ENCODE measurements at regions not wholly inside any gene's neighbourhood (a gene's known extent, or its start where the extent isn't known, plus 50 kb on each side); places are given as distances from the start of the nearest gene placed in this dataset.

DNA sequence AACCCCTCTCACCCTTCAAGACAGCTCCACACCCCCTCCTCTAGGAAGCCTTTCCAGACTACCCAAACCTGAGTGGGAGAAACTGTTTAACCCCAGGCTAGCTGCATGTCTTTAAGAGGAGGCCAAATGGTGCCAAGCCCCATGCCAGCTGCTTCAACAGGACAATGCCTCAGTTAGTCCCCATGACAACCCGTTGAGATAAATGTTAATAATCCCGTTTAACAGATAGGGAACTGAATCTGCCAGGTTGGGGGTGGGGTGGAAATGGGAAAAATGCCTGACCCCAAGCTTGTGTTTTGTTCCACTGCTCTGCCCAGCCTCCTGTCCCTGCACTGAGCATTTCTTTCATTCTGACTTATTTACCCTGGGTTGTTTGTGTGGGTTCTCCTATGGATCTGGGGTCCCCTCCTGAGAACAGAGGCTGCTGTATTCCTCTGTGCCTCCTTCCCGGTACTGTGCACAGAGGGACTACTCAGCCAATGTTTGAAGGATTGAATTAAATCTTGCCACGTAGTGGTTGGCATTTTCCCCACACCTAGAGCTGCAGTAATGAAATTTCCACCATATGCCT lies 452.6 kb upstream of the ZMIZ1 start:
- no peak for DNase-seq (ENCODE audit: low read depth in 2 of 2)

DNA sequence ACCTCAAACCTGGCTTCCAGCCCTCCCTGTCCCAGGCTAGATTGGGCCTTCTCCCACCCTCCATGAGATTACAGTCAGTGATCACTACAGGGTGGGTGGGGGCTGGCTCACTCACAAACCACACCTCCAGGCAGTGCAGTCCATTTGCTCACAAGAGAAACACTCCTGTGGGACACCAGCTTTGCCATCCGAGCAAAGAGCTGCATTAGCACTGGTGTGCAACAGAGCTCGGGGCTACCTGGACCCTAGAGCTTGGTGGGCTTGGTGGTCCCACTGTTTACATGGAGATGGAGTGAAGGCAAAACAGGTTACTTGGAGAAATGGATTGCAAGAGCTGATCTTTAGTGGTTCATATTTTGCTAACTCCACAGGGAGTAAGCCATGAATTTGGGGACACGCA lies 451.7 kb upstream of the ZMIZ1 start:
- no peak for DNase-seq (ENCODE audit: low read depth in 2 of 2)

DNA sequence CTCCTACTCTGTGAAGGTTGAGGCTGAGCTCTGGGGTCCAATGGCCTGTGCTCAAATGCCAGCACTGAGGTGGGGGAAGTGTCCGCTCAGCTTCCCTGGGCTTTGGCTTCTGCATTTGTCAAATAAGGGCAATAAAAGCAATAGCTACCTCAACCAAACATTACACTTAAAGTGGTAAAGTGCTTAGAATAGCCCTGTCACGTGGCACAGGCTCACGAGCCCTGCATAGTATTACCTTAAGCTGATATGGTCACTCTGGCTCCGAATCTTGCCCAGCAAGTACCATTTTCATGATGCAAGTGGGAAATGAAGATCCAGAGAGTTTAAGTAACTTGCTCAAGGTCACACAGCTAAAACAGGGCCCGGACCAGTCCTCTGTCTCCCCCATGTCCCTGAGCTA lies 451.1 kb upstream of the ZMIZ1 start:
- no peak for DNase-seq (ENCODE audit: low read depth in 2 of 2)

DNA sequence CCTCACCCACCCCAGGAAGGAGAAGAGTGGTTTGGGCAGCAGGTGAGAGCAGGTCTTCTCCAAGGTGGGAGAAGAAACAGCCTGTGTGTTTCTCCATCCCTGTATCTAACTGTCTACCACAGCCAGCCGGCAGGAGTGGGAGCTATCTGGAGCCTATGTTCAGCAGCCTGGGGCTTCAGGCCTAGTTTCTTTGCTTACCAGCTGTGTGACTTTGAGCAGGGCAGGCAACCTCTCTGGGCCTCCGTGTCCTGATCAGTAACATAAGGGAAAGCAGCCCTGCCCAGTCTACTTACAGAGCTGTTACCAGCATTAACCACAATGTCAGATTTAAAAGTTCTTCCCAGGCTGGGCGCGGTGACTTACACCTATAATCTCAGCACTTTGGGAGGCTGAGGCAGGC lies 450.7 kb upstream of the ZMIZ1 start:
- no peak for DNase-seq (ENCODE audit: low read depth in 2 of 2)

DNA sequence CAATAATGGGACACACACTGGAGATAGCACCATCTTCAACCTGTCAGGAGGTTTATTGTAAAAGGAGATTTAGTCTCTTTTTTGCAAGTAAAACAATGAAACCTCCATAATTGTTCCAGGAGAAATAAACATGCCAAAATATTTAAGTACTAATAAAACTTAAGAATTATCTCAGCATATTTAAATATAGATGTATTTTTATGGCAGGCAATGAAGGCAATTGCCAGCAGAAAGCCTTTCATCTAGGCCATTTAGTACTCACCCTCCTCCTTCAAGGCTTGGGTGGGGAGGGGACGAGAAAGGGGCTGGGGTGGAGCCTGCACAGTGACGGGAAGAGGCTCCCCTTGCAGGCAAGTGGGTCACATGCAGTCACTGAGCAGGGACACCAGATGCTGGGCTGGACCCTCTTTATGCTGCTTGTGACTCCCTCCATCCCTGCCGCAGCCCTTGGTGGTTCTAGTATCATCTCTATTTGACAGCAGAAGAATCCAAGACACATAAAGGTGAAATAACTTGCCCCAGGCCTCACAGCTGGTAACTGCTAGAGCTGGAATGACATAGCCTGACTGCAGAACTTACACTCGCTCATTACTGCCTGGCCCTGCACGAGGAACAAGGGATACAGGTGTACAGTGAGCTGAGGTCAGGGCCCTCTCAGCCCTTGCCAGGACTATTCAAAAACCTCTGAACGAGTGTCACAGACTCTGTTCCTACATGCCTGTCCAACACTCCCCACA lies 449.5 kb upstream of the ZMIZ1 start:
- no peak for DNase-seq (ENCODE audit: low read depth in 2 of 2)

DNA sequence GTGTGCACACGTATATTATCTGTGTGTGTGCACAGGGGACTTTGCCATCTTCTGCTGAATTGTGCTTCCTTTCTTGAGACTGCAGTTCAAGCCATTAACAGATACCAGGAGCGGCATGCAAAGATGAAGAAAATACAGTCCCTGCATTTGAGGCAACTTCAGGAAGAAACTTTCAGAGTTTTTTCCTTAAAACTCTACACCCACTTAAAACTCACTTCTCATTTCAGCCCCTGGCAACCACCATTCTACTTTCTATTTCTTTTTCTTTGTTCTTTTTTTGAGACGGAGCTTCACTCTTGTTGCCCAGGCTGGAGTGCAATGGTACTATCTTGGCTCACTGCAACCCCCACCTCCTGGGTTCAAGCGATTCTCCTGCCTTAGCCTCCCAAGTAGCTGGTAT lies 448.9 kb upstream of the ZMIZ1 start:
- DNase-seq (ENCODE audit: low read depth in 2 of 2): no peak

DNA sequence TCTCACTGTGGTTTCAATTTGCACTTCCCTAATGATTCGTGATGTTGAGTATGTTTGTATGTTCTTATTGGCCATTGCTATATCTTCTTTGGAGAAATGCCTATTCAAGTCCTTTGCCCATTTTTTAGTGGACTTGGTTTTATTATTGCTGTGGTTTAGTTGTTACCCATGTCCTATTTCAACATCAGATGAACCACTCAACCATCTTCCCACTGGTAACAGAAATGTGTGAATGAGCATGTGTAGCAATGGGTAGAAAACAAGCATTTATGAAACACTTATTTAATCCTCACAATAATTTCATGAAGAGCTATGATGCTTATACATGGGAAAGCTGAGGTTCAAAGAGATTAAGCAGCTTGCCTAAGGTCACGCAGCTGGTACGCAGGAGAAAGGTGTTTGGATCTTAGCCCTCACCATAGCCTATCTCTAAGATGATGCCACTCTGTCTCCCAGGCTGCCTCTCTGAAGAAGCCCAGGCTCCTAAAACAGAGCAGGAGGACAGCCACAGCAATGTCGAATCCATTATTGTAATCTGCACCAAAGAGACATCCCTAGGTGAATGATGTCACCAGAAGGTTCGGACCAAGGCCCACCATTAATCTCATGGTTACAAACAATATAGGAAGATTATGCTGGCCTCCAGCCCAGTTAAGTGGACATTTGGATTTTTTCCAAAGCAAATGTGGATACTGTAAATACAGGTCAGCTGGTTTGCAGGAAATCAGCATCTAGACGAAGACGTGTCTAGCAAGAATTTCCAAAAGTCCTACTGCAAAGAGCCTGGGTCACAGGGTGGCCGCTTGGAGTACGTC lies 447.6 kb upstream of the ZMIZ1 start:
- DNase-seq (ENCODE audit: low read depth in 2 of 2): no peak

DNA sequence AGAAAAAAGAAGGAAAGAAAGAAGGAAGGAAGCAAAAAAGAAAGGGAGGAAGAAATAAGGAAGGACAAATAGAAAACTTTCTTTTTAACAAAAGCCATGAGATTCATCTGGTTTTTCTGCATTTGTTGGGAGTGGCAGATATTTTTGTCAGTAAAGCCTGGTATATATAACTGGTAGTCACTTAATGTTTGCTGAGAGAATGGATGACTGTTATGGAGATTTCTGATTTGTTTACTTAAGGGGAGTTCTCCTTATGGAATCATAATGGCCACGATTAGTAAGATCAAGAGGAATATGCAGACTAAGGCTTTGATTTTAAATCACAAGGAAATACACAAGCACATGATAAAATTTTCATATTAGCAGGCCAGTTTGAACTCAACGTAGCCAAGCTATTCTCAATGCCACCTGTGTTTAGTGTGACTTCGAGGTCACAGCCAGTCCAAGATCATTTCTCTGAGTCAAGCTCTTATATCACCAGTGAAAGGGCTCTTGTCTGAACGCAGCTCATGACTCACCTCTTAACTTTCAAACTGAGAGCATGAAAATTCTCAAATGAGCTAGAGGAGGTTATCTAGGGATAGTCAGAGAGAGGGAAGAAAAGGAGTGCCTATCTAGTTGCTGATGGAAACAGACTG lies 445.1 kb upstream of the ZMIZ1 start:
- DNase-seq (ENCODE audit: low read depth in 2 of 2): no peak

DNA sequence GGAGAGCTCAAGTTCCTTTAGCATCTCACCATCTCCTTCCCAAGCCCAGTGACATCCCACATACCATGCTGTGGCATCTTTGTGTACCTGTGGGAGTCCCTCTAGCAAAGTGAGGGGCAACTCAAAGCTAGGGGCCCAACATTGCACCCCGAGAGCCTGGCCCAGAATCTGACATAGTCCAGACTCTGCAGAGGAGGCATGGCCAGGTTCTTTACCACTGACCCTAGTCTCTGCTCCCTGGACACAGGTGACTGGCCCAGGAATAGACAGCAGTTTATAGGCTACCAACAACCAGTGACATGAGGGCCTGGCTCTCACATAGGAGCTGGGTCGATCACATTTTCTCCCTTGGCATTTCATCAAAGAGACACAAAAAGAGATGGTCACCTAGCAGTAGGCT lies 444.0 kb upstream of the ZMIZ1 start:
- DNase-seq (ENCODE audit: low read depth in 2 of 2): no peak

DNA sequence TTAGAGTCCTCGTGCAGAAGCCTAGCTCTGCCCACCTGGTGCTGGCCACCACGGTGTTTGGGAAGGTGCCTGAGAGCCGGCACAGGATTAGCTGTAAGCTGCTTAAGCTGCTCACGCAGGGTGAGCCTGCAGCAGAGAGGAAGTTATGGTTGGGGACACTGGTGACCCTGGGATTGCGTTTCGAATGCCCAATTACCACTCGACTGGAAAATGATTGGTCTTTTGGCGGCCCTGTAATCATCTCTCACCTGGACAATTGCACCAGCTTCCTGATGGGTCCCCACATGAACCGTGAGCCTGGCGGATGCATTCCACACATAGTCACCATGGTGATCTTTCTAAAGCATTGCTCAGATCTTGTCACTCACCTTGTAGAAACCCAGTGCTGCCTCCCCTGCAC lies 442.3 kb upstream of the ZMIZ1 start:
- no peak for DNase-seq (ENCODE audit: low read depth in 2 of 2)

DNA sequence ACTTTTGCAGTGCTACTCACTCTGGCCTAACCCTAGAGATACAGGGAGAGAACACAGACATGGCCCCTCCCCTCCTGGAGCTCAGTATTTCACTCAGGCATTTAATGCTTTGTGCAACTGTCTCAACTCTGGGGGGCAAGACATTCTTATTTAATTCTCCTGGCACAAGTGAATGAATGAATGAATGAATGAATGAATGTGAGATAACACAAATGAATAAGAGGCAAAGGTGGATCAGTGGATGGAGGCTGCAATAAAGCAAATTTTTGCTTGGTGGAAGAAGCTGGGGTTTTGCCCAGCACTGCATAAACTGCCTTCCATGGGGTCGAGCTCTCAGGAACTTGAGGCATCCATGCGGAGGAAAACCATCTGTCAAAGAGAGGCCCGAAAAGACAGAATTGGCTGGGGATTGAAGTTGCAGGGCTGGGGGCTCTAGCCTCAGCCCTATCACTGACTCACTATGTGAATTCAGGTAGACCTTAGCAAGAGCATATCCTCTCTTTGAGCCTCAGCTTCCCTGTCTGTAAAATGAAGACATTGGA lies 441.4 kb upstream of the ZMIZ1 start:
- no peak for DNase-seq (ENCODE audit: low read depth in 2 of 2)

DNA sequence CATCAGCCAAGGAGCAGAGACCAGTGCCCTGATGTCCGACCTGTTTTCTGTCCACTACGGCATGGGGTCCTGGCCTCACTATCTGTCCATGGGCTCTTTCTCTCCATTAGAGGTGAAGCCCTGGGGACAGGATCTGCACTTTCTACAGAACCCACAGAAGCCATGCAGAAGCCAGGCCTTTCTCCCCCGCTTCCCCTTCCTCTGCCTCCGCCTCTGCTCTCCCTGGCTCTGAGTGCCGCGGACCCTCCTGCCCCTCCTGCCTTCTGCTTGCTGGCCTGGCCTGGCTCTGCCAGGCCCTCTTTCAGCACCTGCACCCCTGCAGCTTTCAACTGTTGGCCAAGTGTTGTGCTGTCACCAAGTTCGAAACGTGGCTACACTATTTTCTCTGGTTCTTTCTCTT lies 439.8 kb upstream of the ZMIZ1 start:
- DNase-seq (ENCODE audit: low read depth in 2 of 2): no peak

DNA sequence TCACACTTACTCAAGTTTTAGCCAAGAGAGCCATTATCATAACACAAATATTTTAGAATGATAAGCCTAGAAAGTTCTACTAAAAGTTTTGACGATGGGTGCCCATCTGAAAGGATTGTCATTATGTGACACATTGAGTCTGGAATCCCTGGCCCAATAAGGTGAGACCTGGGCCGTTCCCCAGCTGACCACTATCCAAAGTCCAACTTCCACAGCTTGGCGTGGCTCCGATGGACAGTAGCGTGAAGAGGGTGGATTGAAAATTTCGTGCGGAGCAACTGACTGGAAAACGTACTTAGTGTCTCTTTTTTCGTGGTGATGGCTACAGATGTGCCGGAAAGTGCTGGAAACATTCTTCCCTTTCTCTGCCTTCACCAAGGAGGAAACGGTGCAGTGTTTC lies 439.0 kb upstream of the ZMIZ1 start:
- no peak for DNase-seq (ENCODE audit: low read depth in 2 of 2)

DNA sequence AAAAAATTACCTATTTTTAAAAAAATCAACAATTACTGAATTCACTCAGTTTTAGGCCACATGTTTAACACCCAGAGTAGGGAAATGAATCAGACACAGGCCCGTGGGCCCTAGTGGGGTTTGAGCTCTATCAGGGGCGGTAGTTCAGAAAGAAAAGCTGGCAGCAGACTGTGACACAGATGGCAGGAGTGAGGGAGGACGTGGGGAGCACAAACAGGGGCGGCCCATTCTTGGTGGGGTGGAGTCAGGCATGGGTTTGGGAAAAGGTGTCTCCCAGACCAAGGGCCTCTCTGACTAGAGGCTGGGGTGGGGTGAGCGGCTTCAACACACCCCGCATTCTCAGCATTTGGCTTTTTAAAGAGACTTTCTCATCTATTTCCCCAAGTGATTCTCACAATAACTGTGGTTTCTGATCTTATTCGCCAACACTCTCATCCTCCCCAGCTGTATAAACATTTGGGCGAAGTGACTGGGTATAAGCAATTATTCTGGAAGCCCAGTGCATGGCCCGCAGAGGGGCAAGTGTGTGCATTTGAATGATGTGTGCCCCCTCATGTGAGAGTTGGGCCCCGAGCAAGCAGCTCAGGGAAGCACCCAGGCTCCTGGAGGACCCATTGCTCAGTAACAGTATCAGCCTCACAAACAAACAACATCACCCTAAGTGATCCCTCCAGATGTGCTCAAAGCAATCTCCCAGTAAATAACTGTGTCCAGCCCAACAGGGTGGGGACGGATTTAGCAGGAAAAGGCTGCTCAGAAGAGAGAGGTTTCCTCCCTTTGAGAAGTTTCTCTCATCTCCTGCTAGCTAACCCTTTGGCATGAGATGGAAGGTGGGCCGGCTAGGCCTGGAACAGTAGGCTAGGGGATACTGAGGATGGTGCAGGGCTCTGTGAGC lies 437.6 kb upstream of the ZMIZ1 start:
- DNase-seq (ENCODE audit: low read depth in 2 of 2): no peak

DNA sequence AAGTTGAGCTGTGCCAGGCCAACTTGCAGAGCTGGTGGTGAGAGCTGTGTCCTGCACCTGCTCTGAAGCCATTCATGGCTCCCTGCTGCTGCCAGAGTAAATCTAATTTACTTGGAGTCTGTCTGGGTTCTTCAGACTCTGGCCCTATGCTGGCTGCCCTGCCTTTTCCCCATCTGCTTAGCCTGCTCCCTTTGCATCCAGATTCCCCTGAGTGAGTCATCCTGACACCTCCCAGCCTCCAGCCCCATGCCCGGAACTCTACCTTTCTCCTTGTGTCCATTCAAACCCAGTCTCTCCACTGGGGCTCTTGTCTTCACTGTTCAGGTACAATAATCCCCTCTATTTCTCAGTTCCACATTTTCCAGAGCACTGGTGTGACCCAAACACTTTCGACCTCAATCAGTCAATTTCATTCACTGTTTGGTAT lies 434.4 kb upstream of the ZMIZ1 start:
- no peak for DNase-seq (ENCODE audit: low read depth in 2 of 2)

DNA sequence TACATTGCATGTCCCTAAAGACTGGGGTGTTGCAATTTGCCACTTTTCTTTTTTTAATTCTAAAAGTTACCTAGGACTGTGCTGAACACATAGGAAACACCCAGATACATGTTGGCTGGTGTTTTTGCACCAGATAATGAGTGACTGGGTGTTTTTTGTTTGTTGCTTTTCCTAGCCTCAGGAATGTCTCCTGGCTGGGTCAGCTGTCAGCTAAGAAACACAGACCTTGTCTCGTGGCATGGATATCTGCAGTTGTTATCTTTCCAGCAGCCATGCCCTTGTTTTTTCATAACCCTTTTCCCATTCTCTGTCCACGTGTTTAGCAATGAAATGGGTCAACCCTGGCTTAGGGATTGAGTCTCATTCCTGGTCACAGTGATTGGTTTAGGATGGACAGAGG lies 433.9 kb upstream of the ZMIZ1 start:
- no peak for DNase-seq (ENCODE audit: low read depth in 2 of 2)

DNA sequence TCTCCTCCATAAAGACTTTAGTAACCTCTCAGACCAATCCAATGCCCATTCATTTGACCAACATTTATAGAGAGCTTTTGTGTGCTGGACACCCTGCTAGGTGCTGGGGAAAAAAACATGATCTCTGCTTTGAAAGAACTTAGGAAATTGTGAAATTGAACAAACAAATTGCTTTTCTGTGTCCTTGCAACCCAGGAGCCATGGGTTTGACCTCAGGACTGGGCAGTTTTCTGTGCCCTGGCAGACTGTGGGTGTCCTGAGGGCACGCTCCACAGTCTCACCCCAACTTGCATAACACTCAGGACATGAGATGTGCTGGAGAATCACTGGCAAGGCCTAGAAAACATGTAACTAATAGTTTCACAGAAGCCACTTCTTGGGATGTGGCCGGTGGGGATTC lies 429.1 kb upstream of the ZMIZ1 start:
- no peak for DNase-seq (ENCODE audit: low read depth in 2 of 2)

DNA sequence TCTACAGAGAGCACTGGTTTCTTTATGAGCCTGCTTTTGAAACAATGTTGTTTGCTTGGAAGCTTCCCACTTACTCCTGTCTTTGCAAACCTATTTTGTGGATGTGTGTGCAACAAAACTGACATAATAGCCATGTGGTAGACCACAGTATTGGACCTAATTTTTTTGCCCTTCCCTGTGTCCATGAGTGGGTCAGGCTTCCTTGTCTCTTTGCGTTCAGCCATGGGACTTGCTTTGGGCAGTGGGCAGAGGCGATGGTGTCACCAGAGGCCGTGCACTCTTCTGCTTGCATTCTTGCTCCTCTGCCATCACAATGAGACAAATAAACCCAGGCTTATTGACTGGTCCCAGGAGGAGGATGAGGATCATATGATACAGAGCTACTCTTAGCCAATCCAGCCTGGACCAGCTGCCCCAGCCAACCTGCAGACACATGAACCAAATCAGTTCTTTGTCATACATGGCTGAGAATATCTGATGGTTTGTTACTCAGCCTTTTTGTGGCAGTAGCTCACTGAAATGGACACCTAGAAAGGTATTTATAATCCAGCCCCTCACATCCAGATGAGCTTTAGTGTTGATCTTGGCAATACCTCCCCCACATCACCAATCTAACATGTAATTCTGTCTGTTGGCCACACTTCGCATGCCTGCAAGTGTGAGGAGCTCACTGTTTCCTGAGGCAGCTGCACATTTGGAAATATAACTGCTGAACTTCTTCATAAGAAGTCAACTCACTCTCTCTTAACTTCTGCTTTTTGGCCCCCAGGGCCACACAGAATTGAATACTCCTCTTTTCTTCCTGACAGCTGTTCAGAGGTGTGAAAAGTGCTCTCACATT lies 427.8 kb upstream of the ZMIZ1 start:
- DNase-seq (ENCODE audit: low read depth in 2 of 2): no peak

DNA sequence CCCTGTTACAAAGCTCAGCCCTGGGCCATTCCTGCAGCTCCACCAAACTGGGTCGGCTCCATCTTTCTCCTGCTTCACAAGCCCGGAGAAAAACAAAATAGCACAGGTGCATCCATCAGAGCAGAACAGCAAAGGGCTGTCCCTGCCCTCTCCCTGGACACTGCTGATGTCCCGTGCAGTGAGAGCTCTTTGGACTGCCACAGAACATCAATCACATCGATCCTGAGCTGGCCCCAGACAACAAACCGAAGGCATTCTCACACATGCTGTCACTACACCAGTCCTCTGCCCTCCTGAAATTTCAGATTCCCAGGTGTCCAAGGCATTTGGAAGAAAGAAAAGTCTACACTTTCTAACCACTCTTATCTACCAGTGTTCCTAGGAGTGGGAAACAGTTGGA lies 427.1 kb upstream of the ZMIZ1 start:
- no peak for DNase-seq (ENCODE audit: low read depth in 2 of 2)

DNA sequence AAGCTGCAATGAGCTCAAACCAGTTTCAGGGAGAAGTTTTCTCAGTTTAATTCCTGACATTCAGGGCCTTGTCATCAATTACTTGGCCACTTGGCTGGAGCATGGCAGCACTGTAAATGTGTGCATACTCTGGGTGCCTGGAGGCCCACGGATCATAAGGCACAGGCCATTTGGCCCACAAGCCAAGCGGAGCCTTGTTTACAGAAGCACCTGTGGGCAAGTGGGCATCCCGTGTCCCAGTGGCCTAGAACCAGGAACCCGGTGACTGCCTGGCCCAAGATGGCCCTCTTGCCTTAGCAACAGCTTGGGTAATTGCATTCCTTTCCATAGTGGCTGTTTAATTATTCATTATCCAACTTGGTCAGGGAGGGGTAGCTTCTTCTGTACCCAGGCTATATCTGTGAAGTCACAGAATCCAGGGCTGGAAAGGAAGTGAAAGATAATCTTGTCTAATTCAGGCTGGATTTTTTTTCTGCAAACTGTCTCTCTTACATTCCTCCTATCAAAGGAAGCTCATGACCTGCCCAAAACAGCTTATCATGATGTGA lies 426.4 kb upstream of the ZMIZ1 start:
- no peak for DNase-seq (ENCODE audit: low read depth in 2 of 2)
